NCI-H345 (cell line): ENCODE measurements at regions not wholly inside any gene's neighbourhood (a gene's known extent, or its start where the extent isn't known, plus 50 kb on each side); places are given as distances from the start of the nearest gene placed in this dataset.
"Not testable (repeated sequence)": the region's sequence is repeated elsewhere in the genome, so short reads cannot be mapped to it uniquely, and the experiment has no call there.

ENCODE experiments used
- DNase-seq: peaks from one replicate; lab custom pipeline; 2025; lab: John Stamatoyannopoulos, UW

- no peak for DNase-seq
Observed at GRCh38 chr6:20263059-20263458, 50.8 kb upstream of the MBOAT1 start.

GRCh38 chr6:20265842-20266241 is 53.6 kb upstream of the MBOAT1 start:
- DNase-seq = no peak

GRCh38 chr6:20266851-20267608 is 54.8 kb upstream of the MBOAT1 start:
- DNase-seq = no peak

GRCh38 chr6:20269181-20269580 is 56.9 kb upstream of the MBOAT1 start:
- no peak for DNase-seq

- DNase-seq = no peak
Observed at GRCh38 chr6:20271818-20272217, 59.5 kb upstream of the MBOAT1 start.

- DNase-seq = no peak
Observed at GRCh38 chr6:20274137-20274536, 61.9 kb upstream of the MBOAT1 start.

GRCh38 chr6:20275837-20276236 is 63.6 kb upstream of the MBOAT1 start:
- DNase-seq = not testable (repeated sequence)

- not testable (repeated sequence) for DNase-seq
Observed at GRCh38 chr6:20277724-20278123, 65.5 kb upstream of the MBOAT1 start.

GRCh38 chr6:20279051-20279450 is 66.8 kb upstream of the MBOAT1 start:
- no peak for DNase-seq

- no peak for DNase-seq
Observed at GRCh38 chr6:20279608-20280287, 67.5 kb upstream of the MBOAT1 start.

GRCh38 chr6:20280288-20280621 is 68.0 kb upstream of the MBOAT1 start:
- DNase-seq = no peak

- DNase-seq = no peak
Observed at GRCh38 chr6:20284672-20285071, 72.4 kb upstream of the MBOAT1 start.

- DNase-seq = no peak
Observed at GRCh38 chr6:20286968-20287565, 74.8 kb upstream of the MBOAT1 start.

- peak; percentile 84 for DNase-seq
Observed at GRCh38 chr6:20291764-20292580, 79.7 kb upstream of the MBOAT1 start.

GRCh38 chr6:20292905-20293304 is 80.6 kb upstream of the MBOAT1 start:
- no peak for DNase-seq

- DNase-seq = no peak
Observed at GRCh38 chr6:20301256-20301655, 89.0 kb upstream of the MBOAT1 start.

GRCh38 chr6:20302168-20302567 is 89.9 kb upstream of the MBOAT1 start:
- DNase-seq = no peak

- DNase-seq = no peak
Observed at GRCh38 chr6:20302702-20303251, 90.5 kb upstream of the MBOAT1 start.

- DNase-seq = no peak
Observed at GRCh38 chr6:20306491-20306890, 94.2 kb upstream of the MBOAT1 start.

GRCh38 chr6:20309186-20309585 is 92.5 kb upstream of the E2F3 start:
- DNase-seq = no peak

- no peak for DNase-seq
Observed at GRCh38 chr6:20310185-20310584, 91.5 kb upstream of the E2F3 start.

- DNase-seq = no peak
Observed at GRCh38 chr6:20312606-20313005, 89.1 kb upstream of the E2F3 start.
